ENCODE measurements at regions not wholly inside any gene's neighbourhood (a gene's known extent, or its start where the extent isn't known, plus 50 kb on each side); places are given as distances from the start of the nearest gene placed in this dataset.

- TF ChIP-seq FOXA1 (IDR thresholded peaks at IDR 0.05), result no peak
- TF ChIP-seq BHLHE40 (IDR thresholded peaks at IDR 0.05; ENCODE audit: borderline replicate concordance), result no peak
Measured at GRCh38 chr11:96758957-96759356, 369.1 kb downstream of the JRKL start.
